ENCODE measurements at regions not wholly inside any gene's neighbourhood (a gene's known extent, or its start where the extent isn't known, plus 50 kb on each side); places are given as distances from the start of the nearest gene placed in this dataset.

GRCh38 chr18:60568220-60568619 lies 195.6 kb upstream of the MC4R start:
- Histone ChIP-seq H3K27ac (ENCODE audit: low read depth in 1 of 2, low read length in 1 of 2) (no peak overlapping the region), H3K27me3 (ENCODE audit: control insufficient read depth in 2 of 2, insufficient read depth in 1 of 2, low read length in 1 of 2) (no peaks in the 10 kb centered on the region), H3K36me3 (ENCODE audit: control insufficient read depth in 2 of 2, insufficient read depth in 2 of 2, low read length in 1 of 2) (no peaks in the 10 kb centered on the region), H3K9me3 (ENCODE audit: control insufficient read depth in 2 of 2, insufficient read depth in 1 of 2, low read length in 1 of 2) (no peaks in the 10 kb centered on the region), H3K4me3 (ENCODE audit: low read length in 2 of 2) (no peak overlapping the region), H3K4me1 (ENCODE audit: control insufficient read depth in 2 of 2, insufficient read depth in 2 of 2, low read length in 2 of 2) (no peaks in the 10 kb centered on the region)
- DNase-seq (ENCODE audit: low read depth in 6 of 9, low spot score in 9 of 9), result no peak
- 76% methylated on average over 3 of the region's 3 CpGs for WGBS

GRCh38 chr18:60570172-60570571 lies 197.6 kb upstream of the MC4R start:
- no peak for DNase-seq (ENCODE audit: low read depth in 6 of 9, low spot score in 9 of 9)
- no peaks in the 10 kb centered on the region for H3K27me3 ChIP-seq (ENCODE audit: control insufficient read depth in 2 of 2, insufficient read depth in 1 of 2, low read length in 1 of 2)
- H3K27ac ChIP-seq (ENCODE audit: low read depth in 1 of 2, low read length in 1 of 2), result no peak overlapping the region
- no peaks in the 10 kb centered on the region for H3K9me3 ChIP-seq (ENCODE audit: control insufficient read depth in 2 of 2, insufficient read depth in 1 of 2, low read length in 1 of 2)
- H3K36me3 ChIP-seq (ENCODE audit: control insufficient read depth in 2 of 2, insufficient read depth in 2 of 2, low read length in 1 of 2), result no peaks in the 10 kb centered on the region
- 99% methylated on average over 1 of the region's 1 CpG for WGBS
- H3K4me3 ChIP-seq (ENCODE audit: low read length in 2 of 2), result no peak overlapping the region
- no peaks in the 10 kb centered on the region for H3K4me1 ChIP-seq (ENCODE audit: control insufficient read depth in 2 of 2, insufficient read depth in 2 of 2, low read length in 2 of 2)

GRCh38 chr18:60577457-60577856 lies 204.9 kb upstream of the MC4R start:
- Histone ChIP-seq H3K9me3 (ENCODE audit: control insufficient read depth in 2 of 2, insufficient read depth in 1 of 2, low read length in 1 of 2) (no peaks in the 10 kb centered on the region), H3K4me1 (ENCODE audit: control insufficient read depth in 2 of 2, insufficient read depth in 2 of 2, low read length in 2 of 2) (no peaks in the 10 kb centered on the region), H3K27me3 (ENCODE audit: control insufficient read depth in 2 of 2, insufficient read depth in 1 of 2, low read length in 1 of 2) (no peaks in the 10 kb centered on the region), H3K27ac (ENCODE audit: low read depth in 1 of 2, low read length in 1 of 2) (no peak overlapping the region), H3K4me3 (ENCODE audit: low read length in 2 of 2) (no peak overlapping the region), H3K36me3 (ENCODE audit: control insufficient read depth in 2 of 2, insufficient read depth in 2 of 2, low read length in 1 of 2) (no peaks in the 10 kb centered on the region)
- WGBS, result 97% methylated on average over 1 of the region's 1 CpG
- DNase-seq (ENCODE audit: low read depth in 6 of 9, low spot score in 9 of 9), result no peak

- Histone ChIP-seq H3K4me3 (ENCODE audit: low read length in 2 of 2) (no peak overlapping the region), H3K4me1 (ENCODE audit: control insufficient read depth in 2 of 2, insufficient read depth in 2 of 2, low read length in 2 of 2) (no peaks in the 10 kb centered on the region), H3K9me3 (ENCODE audit: control insufficient read depth in 2 of 2, insufficient read depth in 1 of 2, low read length in 1 of 2) (no peaks in the 10 kb centered on the region), H3K36me3 (ENCODE audit: control insufficient read depth in 2 of 2, insufficient read depth in 2 of 2, low read length in 1 of 2) (no peaks in the 10 kb centered on the region), H3K27ac (ENCODE audit: low read depth in 1 of 2, low read length in 1 of 2) (no peak overlapping the region), H3K27me3 (ENCODE audit: control insufficient read depth in 2 of 2, insufficient read depth in 1 of 2, low read length in 1 of 2) (no peaks in the 10 kb centered on the region)
- no peak for DNase-seq (ENCODE audit: low read depth in 6 of 9, low spot score in 9 of 9)
These were observed 213.1 kb upstream of the MC4R start for GRCh38 chr18:60585670-60586069.

- H3K4me1 ChIP-seq (ENCODE audit: control insufficient read depth in 2 of 2, insufficient read depth in 2 of 2, low read length in 2 of 2), result no peaks in the 10 kb centered on the region
- no peaks in the 10 kb centered on the region for H3K27me3 ChIP-seq (ENCODE audit: control insufficient read depth in 2 of 2, insufficient read depth in 1 of 2, low read length in 1 of 2)
- H3K27ac ChIP-seq (ENCODE audit: low read depth in 1 of 2, low read length in 1 of 2), result no peak overlapping the region
- no peaks in the 10 kb centered on the region for H3K9me3 ChIP-seq (ENCODE audit: control insufficient read depth in 2 of 2, insufficient read depth in 1 of 2, low read length in 1 of 2)
- H3K4me3 ChIP-seq (ENCODE audit: low read length in 2 of 2), result no peak overlapping the region
- WGBS, result 85% methylated on average over 5 of the region's 5 CpGs
- no peaks in the 10 kb centered on the region for H3K36me3 ChIP-seq (ENCODE audit: control insufficient read depth in 2 of 2, insufficient read depth in 2 of 2, low read length in 1 of 2)
- DNase-seq (ENCODE audit: low read depth in 6 of 9, low spot score in 9 of 9), result no peak
These were observed 220.7 kb upstream of the MC4R start for GRCh38 chr18:60593249-60593648.

- DNase-seq (ENCODE audit: low read depth in 6 of 9, low spot score in 9 of 9), result no peak
- H3K9me3 ChIP-seq (ENCODE audit: control insufficient read depth in 2 of 2, insufficient read depth in 1 of 2, low read length in 1 of 2), result no peaks in the 10 kb centered on the region
- 84% methylated on average over 3 of the region's 3 CpGs for WGBS
These were observed 224.4 kb upstream of the MC4R start for GRCh38 chr18:60596928-60597327.

GRCh38 chr18:60599267-60599666 lies 226.7 kb upstream of the MC4R start:
- Histone ChIP-seq H3K9me3 (ENCODE audit: control insufficient read depth in 2 of 2, insufficient read depth in 1 of 2, low read length in 1 of 2) (no peaks in the 10 kb centered on the region), H3K4me1 (ENCODE audit: control insufficient read depth in 2 of 2, insufficient read depth in 2 of 2, low read length in 2 of 2) (no peaks in the 10 kb centered on the region), H3K4me3 (ENCODE audit: low read length in 2 of 2) (no peak overlapping the region), H3K36me3 (ENCODE audit: control insufficient read depth in 2 of 2, insufficient read depth in 2 of 2, low read length in 1 of 2) (no peaks in the 10 kb centered on the region), H3K27me3 (ENCODE audit: control insufficient read depth in 2 of 2, insufficient read depth in 1 of 2, low read length in 1 of 2) (no peaks in the 10 kb centered on the region), H3K27ac (ENCODE audit: low read depth in 1 of 2, low read length in 1 of 2) (no peak overlapping the region)
- DNase-seq (ENCODE audit: low read depth in 6 of 9, low spot score in 9 of 9), result no peak
- WGBS, result 88% methylated on average over 1 of the region's 1 CpG

More at GRCh38 chr18:60596928-60597327, 224.4 kb upstream of the MC4R start:
- no peaks in the 10 kb centered on the region for H3K4me1 ChIP-seq (ENCODE audit: control insufficient read depth in 2 of 2, insufficient read depth in 2 of 2, low read length in 2 of 2)
- no peak overlapping the region for H3K27ac ChIP-seq (ENCODE audit: low read depth in 1 of 2, low read length in 1 of 2)
- no peaks in the 10 kb centered on the region for H3K36me3 ChIP-seq (ENCODE audit: control insufficient read depth in 2 of 2, insufficient read depth in 2 of 2, low read length in 1 of 2)
- H3K4me3 ChIP-seq (ENCODE audit: low read length in 2 of 2), result no peak overlapping the region
- H3K27me3 ChIP-seq (ENCODE audit: control insufficient read depth in 2 of 2, insufficient read depth in 1 of 2, low read length in 1 of 2), result no peaks in the 10 kb centered on the region

- WGBS, result 97% methylated on average over 2 of the region's 2 CpGs
- Histone ChIP-seq H3K36me3 (ENCODE audit: control insufficient read depth in 2 of 2, insufficient read depth in 2 of 2, low read length in 1 of 2) (no peaks in the 10 kb centered on the region), H3K4me3 (ENCODE audit: low read length in 2 of 2) (no peak overlapping the region), H3K9me3 (ENCODE audit: control insufficient read depth in 2 of 2, insufficient read depth in 1 of 2, low read length in 1 of 2) (no peaks in the 10 kb centered on the region), H3K27ac (ENCODE audit: low read depth in 1 of 2, low read length in 1 of 2) (no peak overlapping the region), H3K4me1 (ENCODE audit: control insufficient read depth in 2 of 2, insufficient read depth in 2 of 2, low read length in 2 of 2) (no peaks in the 10 kb centered on the region), H3K27me3 (ENCODE audit: control insufficient read depth in 2 of 2, insufficient read depth in 1 of 2, low read length in 1 of 2) (no peaks in the 10 kb centered on the region)
- no peak for DNase-seq (ENCODE audit: low read depth in 6 of 9, low spot score in 9 of 9)
These were observed 227.4 kb upstream of the MC4R start for GRCh38 chr18:60599995-60600394.

- Histone ChIP-seq H3K4me1 (ENCODE audit: control insufficient read depth in 2 of 2, insufficient read depth in 2 of 2, low read length in 2 of 2) (no peaks in the 10 kb centered on the region), H3K36me3 (ENCODE audit: control insufficient read depth in 2 of 2, insufficient read depth in 2 of 2, low read length in 1 of 2) (no peaks in the 10 kb centered on the region), H3K4me3 (ENCODE audit: low read length in 2 of 2) (no peak overlapping the region), H3K9me3 (ENCODE audit: control insufficient read depth in 2 of 2, insufficient read depth in 1 of 2, low read length in 1 of 2) (no peaks in the 10 kb centered on the region), H3K27ac (ENCODE audit: low read depth in 1 of 2, low read length in 1 of 2) (no peak overlapping the region), H3K27me3 (ENCODE audit: control insufficient read depth in 2 of 2, insufficient read depth in 1 of 2, low read length in 1 of 2) (no peaks in the 10 kb centered on the region)
- DNase-seq (ENCODE audit: low read depth in 6 of 9, low spot score in 9 of 9), result no peak
- 96% methylated on average over 2 of the region's 2 CpGs for WGBS
These were observed 228.7 kb upstream of the MC4R start for GRCh38 chr18:60601249-60601648.

GRCh38 chr18:60623331-60623730 lies 250.8 kb upstream of the MC4R start:
- Histone ChIP-seq H3K36me3 (ENCODE audit: control insufficient read depth in 2 of 2, insufficient read depth in 2 of 2, low read length in 1 of 2) (no peaks in the 10 kb centered on the region), H3K27ac (ENCODE audit: low read depth in 1 of 2, low read length in 1 of 2) (no peak overlapping the region), H3K4me1 (ENCODE audit: control insufficient read depth in 2 of 2, insufficient read depth in 2 of 2, low read length in 2 of 2) (no peaks in the 10 kb centered on the region), H3K27me3 (ENCODE audit: control insufficient read depth in 2 of 2, insufficient read depth in 1 of 2, low read length in 1 of 2) (no peaks in the 10 kb centered on the region), H3K4me3 (ENCODE audit: low read length in 2 of 2) (no peak overlapping the region), H3K9me3 (ENCODE audit: control insufficient read depth in 2 of 2, insufficient read depth in 1 of 2, low read length in 1 of 2) (no peaks in the 10 kb centered on the region)
- 93% methylated on average over 5 of the region's 5 CpGs for WGBS
- no peak for DNase-seq (ENCODE audit: low read depth in 6 of 9, low spot score in 9 of 9)
